ENCODE measurements at regions not wholly inside any gene's neighbourhood (a gene's known extent, or its start where the extent isn't known, plus 50 kb on each side); places are given as distances from the start of the nearest gene placed in this dataset.

DNA sequence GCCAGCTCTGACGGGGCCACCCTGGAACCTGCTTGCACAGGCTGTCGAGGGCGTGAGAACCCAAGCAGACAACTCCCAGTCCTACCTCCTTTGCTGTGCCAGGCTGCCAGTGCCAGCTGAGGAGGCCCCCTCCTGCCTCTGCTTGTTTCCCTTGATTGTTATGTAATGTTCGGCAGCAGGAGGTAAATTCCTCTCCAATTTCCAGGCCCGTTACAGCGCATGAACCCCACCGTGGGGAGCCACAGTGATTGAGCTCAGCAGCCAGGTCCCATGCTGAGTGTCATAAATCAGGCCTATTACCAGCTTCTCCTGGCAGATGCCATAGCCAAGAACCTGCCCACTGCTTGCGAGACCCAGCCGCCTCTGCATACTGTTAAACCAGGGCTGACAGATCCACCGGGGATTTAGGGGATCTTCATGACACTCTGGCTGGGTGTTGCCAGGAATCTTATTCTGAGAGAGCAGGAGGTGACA, 320.5 kb downstream of the DHX35 start:
- ATAC-seq, result no peak
- WGBS, 4 donors, result 28 to 55% (median 44%) methylated on average over 6 to 10 of the region's 10 CpGs

DNA sequence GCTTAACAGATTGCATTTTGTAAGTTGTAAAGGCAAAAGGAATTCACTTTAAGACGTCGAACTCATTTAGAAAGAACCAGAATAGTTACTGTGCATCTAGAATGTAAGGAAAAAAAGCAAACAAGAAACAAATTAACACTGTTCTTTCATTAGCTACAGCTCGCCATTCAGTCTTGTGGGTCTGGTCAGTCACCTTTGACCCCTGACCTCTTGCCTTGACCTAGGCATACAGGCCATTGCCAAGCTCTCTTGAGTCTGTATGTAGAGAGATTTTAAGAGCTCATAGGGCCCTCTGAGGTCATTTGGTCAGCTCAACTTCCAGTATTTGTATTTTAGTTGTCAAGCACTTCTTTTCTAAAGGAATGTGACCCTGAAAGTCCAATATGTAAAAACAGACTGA, 318.7 kb downstream of the DHX35 start:
- DNase-seq (no peak), ATAC-seq (no peak)
- peaks cover 0 to 11% (median 0%) of the 10 kb centered on the region in 12 donors for H3K9me3 ChIP-seq
- TF ChIP-seq, protein P1, sequence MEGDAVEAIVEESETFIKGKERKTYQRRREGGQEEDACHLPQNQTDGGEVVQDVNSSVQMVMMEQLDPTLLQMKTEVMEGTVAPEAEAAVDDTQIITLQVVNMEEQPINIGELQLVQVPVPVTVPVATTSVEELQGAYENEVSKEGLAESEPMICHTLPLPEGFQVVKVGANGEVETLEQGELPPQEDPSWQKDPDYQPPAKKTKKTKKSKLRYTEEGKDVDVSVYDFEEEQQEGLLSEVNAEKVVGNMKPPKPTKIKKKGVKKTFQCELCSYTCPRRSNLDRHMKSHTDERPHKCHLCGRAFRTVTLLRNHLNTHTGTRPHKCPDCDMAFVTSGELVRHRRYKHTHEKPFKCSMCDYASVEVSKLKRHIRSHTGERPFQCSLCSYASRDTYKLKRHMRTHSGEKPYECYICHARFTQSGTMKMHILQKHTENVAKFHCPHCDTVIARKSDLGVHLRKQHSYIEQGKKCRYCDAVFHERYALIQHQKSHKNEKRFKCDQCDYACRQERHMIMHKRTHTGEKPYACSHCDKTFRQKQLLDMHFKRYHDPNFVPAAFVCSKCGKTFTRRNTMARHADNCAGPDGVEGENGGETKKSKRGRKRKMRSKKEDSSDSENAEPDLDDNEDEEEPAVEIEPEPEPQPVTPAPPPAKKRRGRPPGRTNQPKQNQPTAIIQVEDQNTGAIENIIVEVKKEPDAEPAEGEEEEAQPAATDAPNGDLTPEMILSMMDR (IDR thresholded peaks at IDR 0.05), result no peak
- no peak for TF ChIP-seq POLR2A (IDR thresholded peaks at IDR 0.05)
- peaks cover 0 to 7% (median 0%) of the 10 kb centered on the region in 9 donors for H3K27me3 ChIP-seq
- no peaks in the 10 kb centered on the region for H3K4me1 ChIP-seq
- H3K4me3 ChIP-seq, result no peak overlapping the region
- H3K27ac ChIP-seq, result no peak overlapping the region
- no peaks in the 10 kb centered on the region for H3K36me3 ChIP-seq
- intact Hi-C loops (cut with DNase I), result no loop called here
- WGBS, 4 donors, result 77 to 84% (median 82%) methylated on average over 3 of the region's 3 CpGs

More for the DNA sequence above, 320.5 kb downstream of the DHX35 start:
- Histone ChIP-seq H3K4me3 (no peak overlapping the region), H3K27me3 (peaks cover 0 to 7% (median 0%) of the 10 kb centered on the region in 9 donors), H3K36me3 (no peaks in the 10 kb centered on the region), H3K27ac (no peak overlapping the region), H3K9me3 (no peaks in the 10 kb centered on the region), H3K4me1 (no peaks in the 10 kb centered on the region)
- DNase-seq, result no peak
- TF ChIP-seq, protein P1 (IDR thresholded peaks at IDR 0.05), result no peak
- TF ChIP-seq POLR2A (IDR thresholded peaks at IDR 0.05), result no peak
- intact Hi-C loops (cut with DNase I), result no loop called here

DNA sequence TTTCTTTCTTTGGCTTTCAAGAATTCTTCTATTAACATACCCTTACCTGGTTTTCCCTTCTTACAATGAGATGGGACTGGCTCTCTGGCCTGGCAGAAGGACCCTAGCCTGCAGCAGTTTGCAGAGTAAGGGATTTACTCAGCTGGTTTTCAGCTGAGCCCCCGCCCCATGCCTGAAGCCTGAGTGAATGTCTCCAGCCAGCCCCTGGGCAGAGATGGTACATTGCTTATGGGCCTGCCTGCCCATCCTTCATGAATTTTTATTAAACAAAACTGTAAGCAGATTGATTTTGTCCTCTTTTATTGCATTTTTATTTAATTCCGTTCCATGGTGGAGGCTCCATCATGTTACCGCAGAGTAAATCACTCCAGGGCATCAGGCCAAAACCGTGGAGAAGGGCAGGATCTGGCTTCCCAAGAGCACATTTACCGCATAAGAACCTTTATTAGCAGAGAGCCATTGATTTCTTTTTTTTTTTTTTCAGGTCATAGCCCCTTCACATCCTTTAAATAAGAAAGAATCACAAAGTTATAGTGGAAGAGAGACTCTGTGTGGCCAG, 316.2 kb downstream of the DHX35 start:
- Histone ChIP-seq H3K27me3 (peaks cover 0 to 6% (median 0%) of the 10 kb centered on the region in 9 donors), H3K4me3 (no peak overlapping the region), H3K27ac (no peak overlapping the region), H3K4me1 (no peaks in the 10 kb centered on the region), H3K36me3 (no peaks in the 10 kb centered on the region), H3K9me3 (peaks cover 0 to 13% (median 0%) of the 10 kb centered on the region in 12 donors)
- DNase-seq (no peak), ATAC-seq (no peak)
- WGBS, 4 donors, result 78 to 83% (median 82%) methylated on average over 5 of the region's 5 CpGs
- intact Hi-C loops (cut with DNase I), result loop anchor here in 1 of 10 donors (10.0 kb wide), 1 partner anchor 146 kb away; no protein-coding TSS in a partner anchor
- TF ChIP-seq, protein P1 (IDR thresholded peaks at IDR 0.05), result no peak
- no peak for TF ChIP-seq POLR2A (IDR thresholded peaks at IDR 0.05)

DNA sequence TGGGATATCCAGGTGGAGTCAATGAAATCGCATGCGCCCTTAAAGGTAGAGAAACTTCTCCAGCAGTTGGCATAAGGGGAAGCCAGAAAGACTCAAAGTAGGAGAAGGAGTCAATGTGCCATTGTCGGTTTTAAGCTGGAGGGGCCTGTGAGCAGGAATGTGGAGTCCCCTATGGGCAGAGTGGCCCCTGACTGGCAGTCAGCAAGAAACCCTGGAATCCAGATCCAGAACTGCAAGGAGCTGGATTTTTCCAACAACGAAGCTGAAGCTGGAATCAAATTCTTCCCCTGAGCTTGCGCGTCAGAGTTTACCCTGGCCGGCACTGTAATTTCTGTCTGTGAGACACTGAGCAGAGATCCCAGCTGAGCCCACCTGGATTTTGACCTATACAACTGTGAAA, 315.0 kb downstream of the DHX35 start:
- Histone ChIP-seq H3K27ac (no peak overlapping the region), H3K36me3 (no peaks in the 10 kb centered on the region), H3K4me3 (no peak overlapping the region), H3K9me3 (peaks cover 0 to 13% (median 0%) of the 10 kb centered on the region in 12 donors), H3K4me1 (no peaks in the 10 kb centered on the region), H3K27me3 (no peaks in the 10 kb centered on the region)
- intact Hi-C loops (cut with DNase I), result loop anchor here in 1 of 10 donors (10.0 kb wide), 1 partner anchor 148 kb away; no protein-coding TSS in a partner anchor
- no peak for DNase-seq
- TF ChIP-seq, protein P1 (IDR thresholded peaks at IDR 0.05), result no peak
- no peak for TF ChIP-seq POLR2A (IDR thresholded peaks at IDR 0.05)
- WGBS, 4 donors, result 64 to 90% (median 84%) methylated on average over 5 to 7 of the region's 7 CpGs
- ATAC-seq, result no peak
